ENCODE measurements at regions not wholly inside any gene's neighbourhood (a gene's known extent, or its start where the extent isn't known, plus 50 kb on each side); places are given as distances from the start of the nearest gene placed in this dataset.

- TF ChIP-seq, protein P1, sequence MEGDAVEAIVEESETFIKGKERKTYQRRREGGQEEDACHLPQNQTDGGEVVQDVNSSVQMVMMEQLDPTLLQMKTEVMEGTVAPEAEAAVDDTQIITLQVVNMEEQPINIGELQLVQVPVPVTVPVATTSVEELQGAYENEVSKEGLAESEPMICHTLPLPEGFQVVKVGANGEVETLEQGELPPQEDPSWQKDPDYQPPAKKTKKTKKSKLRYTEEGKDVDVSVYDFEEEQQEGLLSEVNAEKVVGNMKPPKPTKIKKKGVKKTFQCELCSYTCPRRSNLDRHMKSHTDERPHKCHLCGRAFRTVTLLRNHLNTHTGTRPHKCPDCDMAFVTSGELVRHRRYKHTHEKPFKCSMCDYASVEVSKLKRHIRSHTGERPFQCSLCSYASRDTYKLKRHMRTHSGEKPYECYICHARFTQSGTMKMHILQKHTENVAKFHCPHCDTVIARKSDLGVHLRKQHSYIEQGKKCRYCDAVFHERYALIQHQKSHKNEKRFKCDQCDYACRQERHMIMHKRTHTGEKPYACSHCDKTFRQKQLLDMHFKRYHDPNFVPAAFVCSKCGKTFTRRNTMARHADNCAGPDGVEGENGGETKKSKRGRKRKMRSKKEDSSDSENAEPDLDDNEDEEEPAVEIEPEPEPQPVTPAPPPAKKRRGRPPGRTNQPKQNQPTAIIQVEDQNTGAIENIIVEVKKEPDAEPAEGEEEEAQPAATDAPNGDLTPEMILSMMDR (optimal IDR thresholded peaks at IDR 0.05 in 1 of 3, IDR thresholded peaks at IDR 0.05 in 1 of 3, conservative IDR thresholded peaks at IDR 0.05 in 1 of 3; ENCODE audit: extremely low read depth in 1 of 3, insufficient read depth in 2 of 3, low read length in 3 of 3): no peak
- no peak for TF ChIP-seq EZH2 (IDR thresholded peaks at IDR 0.05; ENCODE audit: low read length)
Observed at GRCh38 chr5:167923396-167923795, 368.0 kb upstream of the WWC1 start.

All from keratinocyte (primary cell).